HG03175 (cell line): ENCODE measurements at regions not wholly inside any gene's neighbourhood (a gene's known extent, or its start where the extent isn't known, plus 50 kb on each side); places are given as distances from the start of the nearest gene placed in this dataset.
"Not testable (repeated sequence)": the region's sequence is repeated elsewhere in the genome, so short reads cannot be mapped to it uniquely, and the experiment has no call there.

Source experiments
- ATAC-seq: cut with Tn5 transposase; IDR thresholded peaks from one replicate; pipeline ENCODE4 v1.9.1; 2021; ENCODE audit warnings: mild to moderate bottlenecking, moderate library complexity; ENCODE audit not compliant: unreplicated experiment

DNA sequence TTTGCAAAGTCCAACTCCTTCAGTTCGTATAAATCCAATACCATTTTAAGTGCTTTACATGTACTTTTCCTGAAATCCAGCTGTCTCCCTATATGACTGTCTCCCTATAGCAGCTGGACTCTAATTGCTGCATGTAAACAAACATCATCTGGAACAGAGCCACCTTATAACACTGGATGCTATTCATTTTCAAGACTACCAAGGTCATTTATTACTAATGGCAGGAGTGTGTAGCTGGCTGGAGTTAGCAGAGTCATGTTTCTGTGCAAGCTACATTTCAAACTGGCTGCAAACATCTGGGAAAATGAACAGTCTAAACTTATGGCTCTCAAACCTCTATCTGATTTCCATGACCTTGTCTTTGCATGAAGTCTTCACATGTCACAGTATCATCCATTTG, 575.2 kb downstream of the PIK3C3 start:
- ATAC-seq, result no peak

DNA sequence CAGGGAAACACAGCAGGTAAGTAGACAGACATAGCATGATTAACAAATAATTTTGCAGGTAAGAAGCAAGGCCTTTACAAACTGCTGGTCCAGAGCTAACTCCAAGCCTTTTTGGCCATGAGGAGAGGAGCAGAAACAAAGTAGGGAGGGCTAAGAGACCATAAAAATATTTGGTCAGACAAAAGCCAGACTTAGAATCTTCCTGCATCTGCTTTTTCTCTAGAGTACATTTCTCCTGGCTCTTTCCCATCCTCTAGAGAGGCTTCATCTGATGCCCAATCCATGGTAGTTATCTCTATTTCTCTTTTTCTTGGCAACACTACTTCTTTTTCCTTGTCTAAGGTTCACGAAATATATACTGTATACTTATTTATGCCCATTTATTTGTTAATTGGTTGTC, 577.1 kb downstream of the PIK3C3 start:
- ATAC-seq, result no peak

DNA sequence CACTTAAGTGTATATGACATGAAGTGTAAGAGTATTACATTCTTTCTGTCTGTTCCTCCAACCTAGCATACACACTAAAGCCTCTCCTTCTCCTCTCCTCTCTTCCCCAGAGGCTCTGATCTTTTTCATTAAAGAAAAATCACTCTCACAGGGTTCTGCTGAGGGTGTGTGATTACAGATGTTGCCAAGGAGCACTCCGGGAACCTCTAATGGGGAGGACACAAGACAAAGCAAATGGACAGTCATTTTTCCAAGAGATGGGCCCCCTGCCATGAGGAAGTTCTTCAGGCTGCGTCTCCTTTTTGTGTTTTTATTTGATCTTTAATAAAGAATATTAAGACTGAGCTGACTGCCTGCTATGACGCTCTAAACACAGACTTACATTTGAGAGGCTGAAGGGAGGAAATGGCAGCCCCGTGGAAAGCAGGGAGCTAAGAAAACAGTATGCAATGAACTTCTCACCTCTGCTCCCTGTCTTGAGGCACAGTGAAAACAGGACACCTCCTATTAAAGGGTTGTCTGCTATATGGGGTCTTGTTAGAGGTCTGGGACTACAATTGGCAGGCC, 578.1 kb downstream of the PIK3C3 start:
- no peak for ATAC-seq

DNA sequence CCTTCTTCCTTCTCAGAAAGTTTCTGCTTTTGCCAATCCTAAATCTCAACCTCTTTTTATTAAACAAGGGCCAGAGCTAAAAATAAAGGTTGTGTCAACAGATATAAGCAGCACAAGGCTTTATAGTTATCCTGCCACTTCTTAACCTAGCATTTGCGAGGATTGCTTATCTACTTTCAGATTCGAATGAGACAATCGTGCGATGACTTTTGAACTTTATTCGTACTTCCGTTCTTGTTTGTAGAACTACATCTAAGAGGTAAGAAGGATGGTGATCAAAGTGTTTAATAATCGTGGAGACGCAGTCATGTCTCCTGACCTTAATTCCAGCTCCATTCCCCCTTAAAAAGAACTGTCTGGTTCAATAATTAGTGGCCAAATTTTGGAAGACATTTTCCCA, 578.6 kb downstream of the PIK3C3 start:
- no peak for ATAC-seq

DNA sequence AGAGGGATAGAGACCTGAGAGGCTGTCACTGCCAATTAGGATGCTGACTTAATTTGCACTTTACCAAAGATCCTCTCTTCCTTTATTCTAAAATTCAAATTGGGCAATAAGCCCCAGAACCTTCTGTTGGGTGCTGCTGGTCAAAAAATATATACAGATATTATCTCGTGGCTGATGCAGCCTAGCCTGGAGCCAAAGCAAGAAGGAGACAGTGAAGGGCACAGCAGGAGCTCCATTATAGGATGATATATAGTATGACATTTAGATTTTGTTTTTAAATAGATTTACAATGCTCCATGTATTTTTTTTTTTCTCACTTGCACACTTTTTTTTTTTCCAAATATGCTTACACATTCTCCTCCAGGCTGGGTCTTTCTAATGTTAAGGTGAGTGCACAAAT, 579.3 kb downstream of the PIK3C3 start:
- ATAC-seq, result no peak

DNA sequence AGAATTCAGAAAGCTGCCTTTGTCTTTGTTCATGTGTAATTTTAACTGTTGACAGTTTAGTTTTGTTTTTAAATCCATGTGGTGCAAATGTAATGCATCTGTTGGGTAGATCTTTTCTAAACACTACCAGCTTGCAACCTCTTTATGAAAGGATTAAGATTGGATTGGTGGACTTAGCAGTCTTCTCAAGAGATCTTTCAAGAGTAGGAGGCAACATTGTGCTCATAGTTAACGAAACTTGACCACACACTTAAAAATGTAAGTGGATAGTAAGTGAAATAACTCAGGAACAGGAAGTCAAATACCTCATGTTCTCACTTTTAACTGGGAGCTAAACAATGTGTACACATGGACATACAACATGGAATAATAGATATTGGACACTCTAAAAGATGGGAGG, 579.0 kb downstream of the RIT2 start:
- ATAC-seq, result no peak

DNA sequence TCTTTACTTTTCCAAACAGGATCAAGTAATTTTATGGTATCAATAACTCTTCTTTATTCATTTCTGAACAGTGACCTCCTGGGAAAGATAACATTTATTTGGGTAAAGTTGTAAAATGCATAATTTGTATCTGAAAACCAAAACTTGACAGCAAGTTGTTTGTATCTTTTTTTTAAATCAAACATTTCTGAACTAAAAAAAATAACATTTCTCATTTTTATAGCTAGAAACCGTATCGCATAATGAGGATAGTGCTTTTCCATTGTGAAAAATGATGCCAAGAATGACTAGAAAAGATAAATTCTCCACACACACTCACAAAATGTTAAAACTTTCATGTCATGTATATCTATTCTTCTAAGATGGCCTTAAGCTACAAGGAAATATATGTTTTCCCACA, 578.2 kb downstream of the RIT2 start:
- no peak for ATAC-seq

DNA sequence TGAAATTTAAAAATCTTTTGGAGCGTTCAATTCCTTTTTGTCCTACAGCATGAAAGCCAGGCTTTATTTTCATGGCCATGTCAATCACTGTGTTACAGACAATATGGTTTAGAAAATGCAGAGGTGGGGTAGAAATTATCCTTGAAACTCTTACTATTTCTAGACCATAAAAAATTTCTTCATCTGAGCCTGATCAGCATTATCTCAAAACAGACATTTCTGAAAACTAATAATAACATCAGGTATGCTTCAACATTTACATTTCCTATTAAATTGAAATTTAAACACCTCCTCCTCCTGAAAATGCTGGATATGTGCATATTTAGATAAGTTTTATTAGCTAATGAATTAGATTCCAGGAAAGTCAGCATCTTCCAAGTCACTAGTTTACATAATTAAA, 570.6 kb downstream of the RIT2 start:
- no peak for ATAC-seq

DNA sequence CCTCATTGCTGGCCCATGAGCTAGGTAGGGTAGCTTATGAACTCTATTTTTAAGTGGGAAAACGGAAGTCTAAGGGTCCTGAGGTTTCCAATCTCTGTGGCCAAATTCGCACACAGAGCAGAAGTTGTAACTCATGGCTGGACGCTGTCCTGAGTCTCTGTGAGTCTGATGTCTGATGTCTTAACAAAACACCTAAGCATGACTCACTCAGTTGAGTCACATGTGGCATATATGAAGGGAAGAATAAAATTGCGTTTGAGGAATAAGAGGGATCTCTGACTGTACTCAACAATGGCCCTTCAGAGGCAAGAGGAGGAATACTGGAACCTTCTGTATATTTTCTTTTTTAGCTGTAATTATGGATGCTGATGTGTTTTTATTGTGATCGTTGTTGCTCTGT, 569.7 kb downstream of the RIT2 start:
- no peak for ATAC-seq

DNA sequence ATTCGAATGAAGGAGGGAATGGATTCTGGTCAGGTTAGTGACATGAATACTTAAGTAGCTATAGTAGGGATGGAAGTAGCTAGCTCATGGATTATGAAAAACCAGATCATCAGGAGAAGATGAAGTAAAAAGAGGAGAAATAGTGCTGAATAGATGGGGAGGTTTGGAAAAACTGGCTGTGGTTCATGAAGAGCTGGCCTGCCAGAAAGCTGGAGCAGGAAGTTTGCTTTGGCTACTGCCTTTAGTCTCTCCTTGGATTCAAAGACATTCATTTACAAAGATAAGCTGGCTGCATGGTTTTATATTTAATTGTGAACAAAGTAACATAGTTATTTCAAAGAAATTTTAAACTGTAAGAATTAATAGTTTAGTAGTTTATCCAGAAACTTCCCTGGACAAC, 567.0 kb downstream of the RIT2 start:
- no peak for ATAC-seq

DNA sequence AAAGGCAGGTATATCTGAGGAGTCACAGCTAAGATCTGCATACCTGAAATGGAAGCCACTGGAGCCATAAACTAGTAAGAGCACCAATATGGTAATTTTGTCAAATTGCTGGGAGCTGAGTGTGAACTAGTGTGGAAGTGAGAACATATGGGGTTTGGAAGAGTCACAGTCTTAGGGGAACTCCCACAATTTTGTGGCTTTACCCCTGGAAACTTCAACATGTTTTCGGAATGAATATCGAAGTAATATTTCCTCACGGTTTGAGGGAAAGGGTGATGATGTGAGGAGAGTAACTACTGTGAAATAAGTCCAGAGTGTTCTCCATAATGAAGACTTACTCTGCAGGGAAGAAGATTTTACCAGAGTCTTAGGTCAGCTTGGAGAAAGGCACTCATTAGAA, 565.9 kb downstream of the RIT2 start:
- no peak for ATAC-seq

DNA sequence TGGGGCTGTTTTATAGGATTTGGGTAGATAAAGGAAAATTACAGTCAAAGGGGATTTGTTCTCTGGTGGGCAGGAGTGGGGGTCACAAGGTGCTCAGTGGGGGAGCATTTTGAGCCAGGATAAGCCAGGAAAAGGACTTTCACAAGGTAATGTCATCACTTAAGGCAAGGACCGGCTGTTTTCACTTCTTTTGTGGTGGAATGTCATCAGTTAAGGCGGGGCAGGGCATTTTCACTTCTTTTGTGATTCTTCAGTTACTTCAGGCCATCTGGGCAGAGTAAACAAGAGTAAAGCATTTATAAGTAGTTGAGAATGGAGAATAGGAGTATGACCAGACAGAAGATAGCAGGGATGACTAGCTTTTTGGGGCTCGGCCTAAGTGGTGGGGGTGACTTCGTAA, 562.9 kb downstream of the RIT2 start:
- not testable (repeated sequence) for ATAC-seq

DNA sequence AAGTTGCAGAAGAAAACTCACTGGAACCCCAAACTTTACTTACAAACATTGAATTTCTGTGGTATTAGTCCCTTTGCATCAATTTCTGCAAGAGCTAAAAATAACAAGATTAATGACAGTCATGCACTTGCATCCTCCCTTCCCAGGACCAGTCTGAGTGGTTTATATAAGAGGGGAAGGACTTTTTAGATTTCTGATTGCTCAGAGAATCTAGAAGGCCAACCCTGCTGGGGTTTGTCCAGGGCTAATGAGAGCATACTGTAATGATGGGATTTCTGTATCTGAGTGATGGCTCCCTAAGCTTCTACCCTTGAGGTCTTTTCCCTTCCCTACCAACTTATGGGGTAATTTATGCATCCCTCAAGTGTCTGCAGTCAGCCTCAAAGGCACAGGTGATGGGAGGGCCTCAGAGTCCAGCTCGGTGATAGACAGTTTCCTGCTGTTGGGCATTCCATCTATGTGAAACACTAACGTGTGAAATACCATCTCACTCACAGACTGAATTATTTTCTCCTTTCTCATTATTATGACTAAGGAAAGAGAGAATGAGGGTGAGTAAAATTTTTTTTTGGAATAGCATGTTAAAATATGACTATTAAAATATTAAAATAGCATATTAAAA, 556.3 kb downstream of the RIT2 start:
- no peak for ATAC-seq

DNA sequence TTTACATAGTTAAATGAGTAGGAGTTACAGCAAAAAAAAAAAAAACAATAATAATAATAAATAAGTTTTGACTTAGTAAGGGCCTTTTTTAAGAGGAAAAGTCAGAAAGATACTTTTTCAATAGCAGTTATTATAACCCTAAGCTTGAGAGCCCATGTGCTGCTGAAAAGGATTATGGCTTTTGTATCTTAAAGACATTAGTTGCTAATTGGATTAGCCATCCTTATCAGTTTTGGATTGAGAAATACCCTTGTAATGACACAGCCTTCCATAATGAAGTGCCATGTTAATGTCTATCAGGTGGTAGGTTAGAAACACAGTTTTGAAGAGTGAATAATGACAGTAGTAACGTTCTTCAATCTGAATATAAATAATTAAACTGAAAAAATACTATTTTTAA, 554.0 kb downstream of the RIT2 start:
- no peak for ATAC-seq

DNA sequence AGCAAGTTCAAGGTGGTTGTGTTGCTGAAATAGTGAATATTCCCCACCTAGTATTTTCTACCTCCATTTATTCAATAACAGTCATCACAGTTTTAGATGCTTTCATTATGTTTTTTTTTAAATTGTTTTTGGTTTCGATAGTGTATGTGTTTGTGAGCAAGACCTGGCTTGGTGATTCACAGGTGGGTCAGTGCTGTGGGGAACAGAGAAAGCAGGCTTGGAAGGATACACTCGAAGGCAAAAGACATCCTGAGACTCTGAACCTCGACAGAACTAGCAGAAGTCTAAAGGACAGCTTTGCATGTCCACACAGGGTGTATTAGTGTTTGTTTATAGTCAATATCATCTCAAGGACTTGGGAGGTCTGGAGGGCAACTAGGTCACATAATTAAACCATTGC, 551.5 kb downstream of the RIT2 start:
- ATAC-seq, result no peak

DNA sequence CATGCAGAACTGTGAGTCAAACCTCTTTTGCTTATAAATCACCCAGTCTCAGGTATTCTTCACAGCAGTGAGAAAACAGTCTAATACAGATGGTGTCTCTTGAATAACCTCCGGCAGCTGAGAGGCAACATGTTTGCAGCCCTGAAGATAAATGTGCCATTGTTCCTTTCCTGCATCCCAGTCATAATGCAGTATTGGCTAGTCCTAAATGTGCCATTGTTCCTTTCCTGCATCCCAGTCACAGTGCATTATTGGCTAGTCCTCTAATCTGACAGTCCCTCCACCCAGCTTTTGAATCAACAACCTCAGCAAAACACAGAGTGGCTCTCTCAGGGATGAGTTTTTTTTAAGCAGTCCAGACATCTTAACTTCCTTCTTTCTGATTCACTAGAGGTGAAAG, 550.7 kb downstream of the RIT2 start:
- ATAC-seq, result no peak

DNA sequence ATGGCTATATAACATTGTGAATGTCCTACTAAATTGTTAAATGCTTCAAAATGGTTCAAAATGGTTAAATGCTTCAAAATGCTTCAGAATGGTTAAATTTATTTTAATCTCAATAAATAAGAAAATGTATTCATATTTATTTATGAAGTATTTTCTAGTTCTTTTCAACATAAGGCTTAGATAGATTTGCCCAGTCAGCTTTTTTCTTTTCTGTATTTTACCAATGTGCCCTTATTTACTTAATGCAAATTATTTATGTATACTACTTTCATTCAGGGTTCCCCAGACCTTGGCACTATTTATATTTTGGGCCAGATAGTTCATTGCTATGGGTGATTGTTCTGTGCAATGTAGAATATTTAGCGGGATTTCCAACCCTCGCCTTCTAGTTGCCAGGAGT, 546.7 kb downstream of the RIT2 start:
- no peak for ATAC-seq

DNA sequence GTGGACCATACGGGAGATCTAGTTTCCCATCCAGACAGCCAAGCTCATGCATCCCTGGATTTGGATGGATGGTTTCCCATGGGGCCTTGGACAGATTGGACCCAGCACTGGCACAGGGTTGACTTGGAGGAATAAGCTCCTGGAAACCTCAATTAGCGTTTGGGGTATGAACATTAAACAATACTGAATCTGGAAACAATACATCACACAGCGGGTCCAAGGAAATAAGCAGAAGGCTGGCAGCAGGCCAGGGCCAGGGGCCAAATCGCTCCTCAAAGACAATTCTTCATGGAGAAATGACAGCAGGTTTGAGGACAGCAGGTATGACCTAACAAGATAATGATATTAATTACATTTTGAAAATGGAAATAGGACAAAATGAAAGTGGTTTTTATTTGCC, 540.6 kb downstream of the RIT2 start:
- ATAC-seq, result no peak

DNA sequence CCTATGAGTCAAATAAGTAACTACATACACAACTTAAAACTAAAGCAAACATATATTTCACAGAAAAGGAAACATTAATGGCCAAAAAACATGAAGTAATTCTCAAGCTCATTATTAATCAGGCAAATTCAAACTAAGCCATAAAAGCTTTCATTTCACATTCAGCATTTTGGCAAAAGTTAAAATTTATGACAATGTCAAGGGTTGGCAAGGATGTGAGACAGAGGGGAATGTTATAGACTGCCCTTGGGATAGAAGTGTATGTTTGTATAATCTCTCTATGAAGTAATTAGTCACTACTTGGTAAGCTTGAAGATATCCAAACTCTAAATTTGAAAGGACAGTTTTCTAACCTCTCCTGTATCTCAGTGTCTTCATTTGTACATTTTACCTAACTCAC, 539.4 kb downstream of the RIT2 start:
- ATAC-seq, result no peak

DNA sequence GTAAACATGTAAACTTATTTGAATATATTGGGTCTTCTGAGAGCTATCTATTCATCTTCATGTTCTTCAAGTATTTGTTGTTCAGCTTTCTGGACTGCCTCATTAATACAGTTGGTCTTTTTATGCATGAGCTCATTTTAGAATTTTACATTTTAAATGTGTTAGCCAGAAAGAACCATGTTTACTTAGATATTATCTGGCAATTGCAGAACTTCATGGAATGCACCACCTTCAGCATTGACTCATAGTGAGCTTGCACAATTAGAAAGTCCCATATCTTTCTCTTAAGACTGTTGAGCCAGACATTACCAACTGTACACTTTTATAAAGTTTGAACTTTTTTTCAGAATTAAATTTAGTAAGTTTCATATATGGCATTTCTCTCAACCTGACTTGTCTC, 536.7 kb downstream of the RIT2 start:
- no peak for ATAC-seq

DNA sequence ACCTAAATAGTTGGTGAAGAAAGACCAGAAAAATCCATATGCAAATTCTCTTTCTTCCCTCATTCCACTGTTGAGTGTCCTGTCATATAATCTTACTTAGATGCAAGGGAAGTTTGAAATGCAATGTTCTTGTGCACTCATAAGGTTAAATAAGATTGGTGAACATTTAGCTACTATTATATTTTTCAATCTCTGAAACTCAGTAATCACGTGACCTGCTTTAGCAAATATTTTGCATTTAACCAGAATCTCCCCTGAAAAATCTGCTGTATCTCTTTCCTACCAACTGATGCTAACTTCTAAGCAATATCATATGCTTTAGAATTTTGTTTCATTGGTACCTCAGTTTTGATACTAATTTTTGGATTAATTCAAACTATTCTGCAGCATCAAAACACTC, 533.2 kb downstream of the RIT2 start:
- no peak for ATAC-seq

DNA sequence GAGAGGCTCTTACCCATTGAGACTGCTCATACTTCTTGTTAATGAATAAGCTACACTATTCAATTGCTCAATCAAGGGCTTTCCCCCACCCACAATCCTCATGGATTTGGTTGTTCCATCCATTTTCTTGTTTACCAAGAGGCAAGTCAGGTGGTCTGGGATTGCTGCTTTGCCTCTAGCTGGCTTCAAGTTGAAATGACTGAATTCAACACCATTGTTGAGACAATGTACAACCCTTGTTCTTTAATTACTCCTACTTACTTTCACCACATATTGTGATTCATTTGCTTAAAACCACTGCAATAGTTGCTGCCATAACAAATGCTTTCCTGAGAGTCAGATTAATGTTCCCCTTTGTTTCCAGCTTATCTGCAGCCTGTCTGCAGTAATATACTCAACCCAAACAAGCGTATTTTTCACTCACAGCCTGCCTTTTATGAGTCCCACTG, 532.2 kb downstream of the RIT2 start:
- no peak for ATAC-seq

DNA sequence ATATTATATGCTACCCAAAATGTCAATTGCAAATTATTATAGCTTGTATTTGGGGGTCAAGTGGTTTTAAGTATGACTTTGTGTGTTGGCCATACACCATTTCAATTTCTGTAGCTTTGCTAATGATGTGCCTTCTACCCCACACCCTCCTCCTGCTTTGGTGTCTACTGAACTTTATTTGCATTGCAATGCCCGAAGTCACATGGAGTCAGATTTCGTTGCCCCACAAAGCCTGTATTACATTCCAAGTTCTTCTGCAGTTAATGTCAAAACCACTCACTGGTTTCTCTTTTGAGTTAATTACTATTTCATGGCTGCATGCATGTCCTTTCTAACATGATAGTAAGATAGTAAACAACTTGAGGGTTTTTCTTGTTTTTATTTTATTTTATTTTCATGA, 528.9 kb downstream of the RIT2 start:
- no peak for ATAC-seq
